Right renal pelvis (tissue), 4 donors: ENCODE measurements at regions not wholly inside any gene's neighbourhood (a gene's known extent, or its start where the extent isn't known, plus 50 kb on each side); places are given as distances from the start of the nearest gene placed in this dataset.
"Not testable (repeated sequence)": the region's sequence is repeated elsewhere in the genome, so short reads cannot be mapped to it uniquely, and the experiment has no call there.

Source experiments
- DNase-seq, 4 donors: peaks; one replicate each; pipeline ENCODE4 v3.0.0-alpha.2; 2013; ENCODE audit warnings: low read depth in 4 of 4, low spot score in 3 of 4, missing footprints in 1 of 4

DNA sequence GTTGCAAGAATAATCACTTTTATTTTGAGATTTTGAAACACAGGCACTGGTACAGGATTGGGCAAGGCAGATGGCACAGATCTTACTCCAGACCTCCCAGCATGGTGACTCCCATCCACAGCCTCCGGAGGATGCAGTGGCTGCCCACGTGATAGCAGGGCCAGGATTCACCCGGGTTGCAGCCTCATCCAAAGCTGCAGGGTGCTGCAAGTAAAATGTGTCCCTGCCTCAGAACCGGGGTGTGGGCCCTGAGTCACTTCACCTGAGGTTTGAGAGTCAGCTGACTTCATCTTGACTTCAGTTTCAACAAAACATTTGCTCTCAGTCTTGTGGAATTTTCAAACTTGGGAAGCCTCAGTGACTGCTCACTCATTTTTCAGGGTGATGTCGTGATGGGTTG, 201.9 kb downstream of the FGF9 start:
- no peak for DNase-seq

DNA sequence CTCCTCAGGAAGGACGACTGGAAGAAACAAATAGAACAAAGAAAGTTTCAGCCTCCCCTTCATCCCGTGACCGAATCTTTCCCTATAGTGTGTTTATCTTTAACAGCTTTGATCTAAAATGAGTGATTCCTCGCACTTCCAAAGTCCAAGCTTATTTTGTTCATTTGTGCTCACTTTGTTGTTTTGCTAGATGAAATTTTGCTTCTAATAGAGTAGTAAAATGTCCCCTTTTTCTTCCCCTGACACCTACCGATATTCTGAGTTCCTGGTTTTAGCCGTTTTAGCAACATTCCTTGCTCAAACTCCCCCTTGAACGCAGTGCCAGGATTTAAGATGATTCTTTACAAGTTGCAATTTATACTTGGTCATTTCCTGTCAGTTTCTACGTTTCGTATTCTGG, 204.2 kb downstream of the FGF9 start:
- DNase-seq: no peak

- no peak for DNase-seq
Measured at GRCh38 chr13:21879263-21879914, 208.5 kb downstream of the FGF9 start.

DNA sequence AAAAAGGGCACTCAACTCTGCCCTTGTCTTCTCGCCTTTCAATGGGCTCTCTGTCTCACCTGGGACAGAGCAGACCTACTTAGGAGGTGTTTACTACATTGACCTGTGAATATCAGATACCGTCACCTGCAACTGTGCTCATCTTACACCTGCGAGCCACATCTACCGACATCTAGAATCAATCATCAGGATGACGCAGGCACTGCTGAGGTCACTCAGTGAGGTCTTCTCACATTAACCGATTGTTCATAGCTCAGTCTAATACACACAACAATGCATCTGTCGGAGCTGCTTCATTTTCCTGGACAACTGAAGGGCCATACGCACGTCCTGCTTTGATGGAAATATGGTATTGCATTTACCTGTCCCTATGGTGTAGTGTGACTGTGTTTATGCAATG, 211.9 kb downstream of the FGF9 start:
- no peak for DNase-seq

DNA sequence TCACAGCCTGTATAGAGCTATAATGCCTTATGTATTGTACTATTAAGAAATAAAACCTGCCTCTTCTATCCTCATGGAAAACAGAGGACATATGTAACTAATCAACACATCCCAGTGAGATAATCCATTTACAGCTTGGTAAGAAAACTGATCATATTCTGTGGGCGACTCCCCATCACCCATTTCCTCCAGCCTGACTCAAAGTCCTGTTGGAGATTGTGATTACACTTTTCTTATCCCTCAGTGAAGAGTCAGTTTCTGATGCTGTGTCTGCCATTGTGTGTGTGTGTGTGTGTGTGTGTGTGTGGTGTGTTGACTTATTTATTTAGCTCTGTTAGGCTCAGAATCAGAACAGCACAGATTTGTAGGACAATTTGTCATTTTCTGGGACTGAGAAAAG, 212.8 kb downstream of the FGF9 start:
- no peak for DNase-seq

DNA sequence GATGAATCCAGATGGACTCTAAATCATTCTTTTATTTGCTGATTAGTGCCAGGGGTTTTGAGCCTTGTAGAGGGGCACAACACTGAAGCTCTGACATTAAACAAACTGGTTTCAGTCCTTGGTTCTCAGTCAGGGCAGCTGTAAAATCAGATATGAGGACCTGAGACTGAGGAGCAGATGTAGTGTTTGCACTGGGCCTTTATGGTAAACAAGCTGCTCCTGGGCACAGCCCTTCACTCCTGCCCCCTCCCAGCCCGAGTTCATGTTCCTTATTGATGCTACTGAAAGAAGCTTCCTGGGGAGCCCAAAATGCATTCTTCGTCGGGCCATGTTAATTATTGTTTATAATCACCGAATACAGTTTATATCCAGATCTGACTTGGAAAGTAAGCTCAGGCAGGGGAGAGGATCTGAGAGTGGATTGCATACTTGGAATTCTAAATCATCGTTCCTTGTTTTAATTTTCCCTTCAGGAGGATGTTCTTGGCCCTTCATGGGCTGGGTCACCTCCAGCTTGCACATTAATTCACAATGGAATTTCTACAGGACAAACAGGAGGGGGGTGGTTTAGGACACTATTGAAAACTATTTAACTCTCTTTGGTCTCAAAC, 213.5 kb downstream of the FGF9 start:
- no peak for DNase-seq

GRCh38 chr13:21884965-21885567, 214.2 kb downstream of the FGF9 start:
- no peak for DNase-seq

DNA sequence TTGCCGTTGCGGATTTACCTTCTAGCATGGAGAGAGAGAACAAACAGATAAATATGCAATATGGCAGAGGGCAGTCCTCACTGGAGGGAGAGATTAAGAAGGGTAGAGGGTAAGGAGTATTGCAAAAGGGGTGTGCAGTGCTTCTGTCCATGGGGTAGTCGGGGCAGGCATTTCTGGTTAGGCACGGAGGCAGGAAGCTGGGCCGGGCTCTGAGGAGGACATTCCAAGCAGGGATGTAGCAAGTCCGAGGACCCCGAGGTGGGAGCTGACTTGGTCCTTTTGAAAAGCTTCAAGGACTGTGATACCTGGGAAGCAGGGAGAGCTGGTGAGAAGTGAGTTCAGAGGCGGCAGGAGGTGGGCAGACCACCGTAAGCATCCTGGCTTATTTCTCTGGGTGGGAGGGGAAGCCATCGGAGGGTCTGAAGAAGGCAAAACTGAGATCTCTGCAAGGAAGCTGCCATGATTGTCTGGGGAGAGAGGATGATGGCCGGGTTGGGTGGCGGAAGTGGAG, 214.9 kb downstream of the FGF9 start:
- no peak for DNase-seq

GRCh38 chr13:21889651-21890050, 218.8 kb downstream of the FGF9 start:
- DNase-seq: no peak

GRCh38 chr13:21890220-21890619, 219.3 kb downstream of the FGF9 start:
- not testable (repeated sequence) for DNase-seq

- no peak for DNase-seq
Measured at GRCh38 chr13:21894091-21894490, 223.2 kb downstream of the FGF9 start.

DNA sequence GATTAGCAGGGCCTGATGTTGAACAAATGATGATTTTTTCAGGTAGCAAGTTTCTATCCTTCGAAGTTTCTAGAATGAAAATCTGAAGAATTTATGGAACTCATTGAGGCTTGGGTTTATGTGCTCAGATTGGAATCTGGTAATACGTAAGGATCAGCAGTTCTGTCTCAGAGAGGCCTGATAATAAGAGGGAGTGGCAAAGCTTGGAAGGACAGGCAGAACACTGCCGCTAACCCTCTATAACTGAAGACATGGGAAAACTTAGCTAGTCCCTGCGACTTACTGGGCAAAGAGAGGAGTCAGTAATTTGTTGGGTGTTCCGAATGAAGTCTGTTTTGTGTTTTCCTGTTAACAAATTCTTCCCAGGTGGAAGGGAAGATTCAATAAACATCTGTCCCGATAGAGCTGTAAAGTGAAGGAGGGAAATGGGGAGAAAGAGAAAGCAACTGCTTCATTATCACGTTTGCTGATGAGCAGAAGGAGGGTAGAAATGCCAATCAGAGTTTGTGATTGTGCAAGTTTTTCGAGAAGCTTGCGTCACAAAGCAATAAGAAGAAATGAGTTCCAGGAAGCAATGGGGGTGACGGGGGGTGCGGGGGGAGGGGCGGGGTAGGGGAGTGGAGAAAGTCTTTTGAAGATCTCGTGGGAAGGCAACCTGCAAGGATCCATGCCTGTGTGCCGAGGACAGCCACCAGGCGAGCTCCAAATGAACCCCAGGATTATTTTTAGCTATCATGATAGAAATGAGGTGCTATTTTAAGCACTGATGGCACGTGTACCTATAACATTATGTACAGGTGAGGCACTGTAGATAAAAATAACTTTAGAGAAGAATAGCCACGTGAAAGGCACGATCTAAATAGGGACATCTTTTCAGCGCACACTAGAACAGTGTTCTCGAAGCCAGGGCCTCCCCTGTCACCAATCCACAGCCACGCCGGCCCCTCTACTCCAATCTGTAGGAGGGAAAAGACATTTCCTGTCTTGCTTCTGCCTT, 224.1 kb downstream of the FGF9 start:
- no peak for DNase-seq

- no peak for DNase-seq
Measured at GRCh38 chr13:21895779-21896178, 224.9 kb downstream of the FGF9 start.

- DNase-seq: no peak
Measured at GRCh38 chr13:21897161-21897560, 226.3 kb downstream of the FGF9 start.

GRCh38 chr13:21898459-21898858, 227.6 kb downstream of the FGF9 start:
- DNase-seq: no peak

DNA sequence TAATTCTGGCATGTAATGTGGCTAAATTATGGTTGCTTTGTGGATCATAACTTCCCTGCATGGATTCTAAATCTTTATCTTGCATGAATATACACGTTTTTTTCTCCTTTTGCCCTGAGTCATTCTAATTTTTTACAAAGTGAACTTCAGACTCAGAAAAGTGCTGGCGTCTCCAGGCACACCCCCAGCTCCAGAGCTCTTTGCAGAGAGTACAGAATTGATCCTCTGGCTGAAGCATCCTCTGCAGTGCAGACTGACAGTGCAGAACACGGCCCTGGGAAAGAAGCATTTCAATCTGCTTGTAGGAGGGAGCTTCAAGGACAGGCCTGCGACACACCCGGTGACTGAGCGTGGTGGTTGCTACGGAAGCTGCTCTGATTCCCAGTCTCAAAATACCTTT, 228.1 kb downstream of the FGF9 start:
- no peak for DNase-seq

DNA sequence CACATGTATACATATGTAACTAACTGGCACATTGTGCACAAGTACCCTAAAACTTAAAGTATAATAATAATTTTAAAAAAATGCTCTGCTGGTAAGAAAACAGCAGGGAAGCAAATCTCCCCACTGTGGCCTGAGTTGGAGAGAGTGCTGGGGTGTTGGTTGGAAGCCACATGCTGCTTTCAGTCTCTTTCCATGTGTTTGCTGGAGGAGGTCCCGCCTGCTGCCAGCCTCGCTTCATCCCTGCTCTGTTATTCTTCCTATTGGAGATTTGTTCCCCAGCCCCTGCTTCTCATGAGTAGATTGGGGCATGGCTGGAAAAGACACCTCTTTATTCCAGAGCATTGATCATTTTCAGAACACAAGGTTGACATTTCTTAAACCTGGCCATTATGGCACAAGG, 230.5 kb downstream of the FGF9 start:
- no peak for DNase-seq

DNA sequence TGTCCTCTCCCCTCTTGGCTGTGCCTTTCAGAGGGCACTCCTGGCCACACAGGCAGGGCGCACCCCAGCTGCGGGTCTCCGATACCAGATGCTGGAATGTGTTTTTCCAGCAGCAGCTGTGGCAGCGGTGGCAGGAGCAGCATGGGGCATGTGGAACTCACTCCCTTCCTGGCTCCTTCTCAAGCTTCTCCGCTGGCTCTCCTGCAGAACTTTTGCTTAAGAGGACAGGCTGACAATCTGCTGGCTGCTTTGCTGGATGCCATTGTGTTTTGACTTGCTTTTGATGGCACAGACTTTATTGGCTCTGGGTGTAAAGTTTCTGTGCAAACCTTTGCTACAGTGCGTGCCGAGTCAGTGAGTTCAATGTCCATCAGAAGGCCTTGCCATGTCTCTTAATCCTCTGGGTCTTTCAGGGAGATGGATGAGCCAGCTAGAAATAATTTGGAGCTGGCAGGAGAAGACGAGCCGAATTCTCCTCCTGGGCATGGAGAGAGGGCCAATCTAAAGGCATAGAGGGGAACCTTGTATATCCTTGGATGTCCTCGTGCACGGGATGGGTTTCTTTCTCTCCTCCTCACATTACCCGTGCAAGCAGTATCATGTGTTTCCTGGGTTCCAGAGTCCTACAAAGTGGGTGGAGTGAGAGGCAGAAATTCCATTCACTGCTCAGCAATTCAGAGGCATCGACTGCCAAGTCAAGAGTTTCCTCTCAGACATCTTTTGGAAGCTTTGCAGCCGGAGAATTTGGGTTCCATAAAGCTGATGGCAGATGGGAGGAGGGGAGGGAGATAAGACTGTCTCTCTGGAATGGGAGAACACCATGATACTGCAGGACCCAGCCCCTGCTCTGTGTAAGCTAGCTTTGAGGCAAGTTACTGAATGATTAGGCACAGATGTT, 231.2 kb downstream of the FGF9 start:
- DNase-seq: peak in 1 of 4 donors; percentile 4

GRCh38 chr13:21902709-21903098, 231.8 kb downstream of the FGF9 start:
- no peak for DNase-seq

- DNase-seq: no peak
Measured at GRCh38 chr13:21905486-21905885, 234.6 kb downstream of the FGF9 start.
